ENCODE measurements at regions not wholly inside any gene's neighbourhood (a gene's known extent, or its start where the extent isn't known, plus 50 kb on each side); places are given as distances from the start of the nearest gene placed in this dataset.

DNA sequence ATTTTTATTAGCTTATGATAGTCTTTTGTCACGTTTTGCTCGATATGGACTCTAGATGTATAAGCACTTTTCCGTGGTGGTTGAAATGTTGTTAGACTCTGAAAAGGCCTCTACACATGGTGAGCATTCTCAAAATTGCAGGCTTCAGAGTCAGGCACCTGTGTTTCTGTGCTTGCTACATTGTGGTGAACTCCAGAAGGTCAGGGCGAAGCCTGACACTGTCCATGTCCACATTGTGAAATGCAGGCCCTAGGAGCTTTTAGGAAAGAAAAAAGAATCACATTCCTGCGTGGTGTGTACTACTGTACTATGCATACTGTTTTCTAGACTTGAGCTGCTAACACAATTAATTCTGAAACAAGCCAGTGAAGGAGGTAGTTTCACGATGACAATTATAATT is 86.3 kb downstream of the HS3ST1 start:
- DNase-seq: no peak

DNA sequence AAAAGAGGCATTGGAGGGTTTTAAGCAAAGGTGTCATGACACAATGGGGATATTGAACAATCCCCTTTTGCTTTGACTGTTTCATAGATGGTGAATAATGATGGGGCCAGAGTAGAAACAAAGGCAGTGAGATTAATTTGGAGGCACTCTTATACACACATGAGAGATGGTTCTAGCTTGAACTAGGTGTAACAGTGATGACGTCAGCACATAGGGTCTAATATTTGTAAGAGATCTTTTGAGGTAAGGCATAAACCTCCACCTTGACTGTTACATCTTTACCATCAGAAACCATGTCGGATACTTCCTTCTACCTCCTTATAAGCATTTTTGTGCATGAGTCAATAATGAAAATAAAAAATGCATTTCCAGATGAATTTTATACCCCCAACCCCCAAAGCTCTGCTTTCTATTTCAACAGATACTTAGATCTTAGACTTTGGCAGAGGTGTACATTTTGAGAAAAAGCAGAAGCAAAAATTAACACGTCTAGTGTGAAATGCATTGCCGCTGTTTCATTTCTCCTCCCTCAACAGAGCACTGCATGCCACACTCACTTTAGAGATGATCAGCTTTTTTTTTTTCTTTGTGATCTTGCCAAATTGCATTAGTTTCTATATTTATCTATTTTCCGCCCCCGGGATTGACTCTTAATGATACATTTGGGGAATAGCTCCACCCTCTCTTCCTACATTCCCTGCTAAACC is 87.2 kb downstream of the HS3ST1 start:
- peak; percentile 5 for DNase-seq

DNA sequence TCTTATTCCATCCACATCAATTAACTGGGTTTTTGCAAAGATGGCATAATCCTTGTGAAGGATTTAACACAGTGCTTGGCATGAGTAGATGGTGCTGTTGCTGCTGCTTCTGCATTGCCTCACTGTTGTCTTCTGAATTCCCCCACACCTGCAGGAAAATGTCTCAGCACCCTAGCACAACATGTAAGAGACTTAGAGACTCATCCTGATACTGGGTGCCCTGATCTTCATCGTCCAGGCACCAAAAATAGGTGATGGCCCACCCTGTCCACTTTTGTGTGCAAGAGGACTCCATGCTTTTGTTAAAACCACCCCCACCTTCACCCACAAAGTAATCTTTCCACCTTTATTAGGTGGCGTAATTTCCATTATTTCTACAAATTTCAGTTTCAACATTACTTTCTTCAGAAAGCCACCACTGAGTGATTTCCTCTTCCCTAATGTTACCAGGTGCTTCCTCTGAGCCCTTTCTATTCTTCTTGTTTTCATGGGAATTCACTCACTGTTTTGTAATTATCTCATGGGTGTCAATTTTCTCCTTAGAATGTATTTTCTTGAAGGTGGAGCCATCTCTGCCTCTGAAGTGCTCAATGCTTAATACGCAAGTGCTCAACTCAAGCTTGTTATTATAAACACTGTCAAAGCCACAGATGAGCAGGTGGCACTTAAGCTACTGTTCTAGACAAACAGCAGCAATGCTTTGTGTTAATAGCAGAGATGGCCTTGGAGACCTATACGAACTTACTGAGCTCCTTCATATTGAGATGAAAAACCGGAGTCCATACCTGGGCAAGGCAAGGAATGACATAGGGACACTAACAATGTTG is 89.5 kb downstream of the HS3ST1 start:
- DNase-seq: no peak

DNA sequence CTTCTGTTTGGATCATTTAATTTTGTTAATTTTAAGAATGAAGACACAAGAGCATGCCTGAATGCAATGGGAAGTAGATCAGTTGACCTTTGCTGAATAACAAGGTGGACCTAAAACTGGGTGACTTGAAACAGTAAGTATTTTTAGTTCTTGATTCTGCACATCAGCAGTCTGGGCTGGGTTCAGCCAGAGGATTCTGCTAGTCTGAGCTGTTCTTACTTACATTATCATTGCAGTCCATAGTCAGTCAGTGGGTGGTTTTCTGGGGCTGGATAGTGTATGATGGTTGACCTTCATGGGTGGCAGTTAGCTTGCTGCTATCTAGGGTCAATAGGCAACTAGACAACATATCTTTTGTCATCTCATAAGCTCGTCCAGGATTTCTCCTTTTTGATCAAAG is 91.4 kb downstream of the HS3ST1 start:
- DNase-seq: no peak

DNA sequence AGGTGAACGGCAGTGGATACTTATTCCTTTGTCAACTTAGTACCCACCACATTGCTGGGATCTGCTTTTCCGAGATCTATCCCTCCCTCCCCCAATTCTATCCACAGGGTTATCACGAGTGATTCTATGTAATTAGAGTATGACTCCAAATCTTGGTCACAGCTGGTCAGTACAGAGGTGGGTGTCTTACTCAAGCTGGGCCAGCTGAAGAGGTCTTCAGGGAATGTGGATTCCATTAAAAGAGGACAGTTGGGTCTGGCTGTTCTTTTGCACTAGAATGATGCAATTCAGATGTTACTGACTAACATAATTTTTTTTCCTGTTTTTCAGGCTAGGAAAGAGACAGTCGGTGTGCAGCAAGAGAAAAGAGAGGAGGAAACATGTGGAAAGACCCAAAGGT is 92.3 kb downstream of the HS3ST1 start:
- DNase-seq: no peak

DNA sequence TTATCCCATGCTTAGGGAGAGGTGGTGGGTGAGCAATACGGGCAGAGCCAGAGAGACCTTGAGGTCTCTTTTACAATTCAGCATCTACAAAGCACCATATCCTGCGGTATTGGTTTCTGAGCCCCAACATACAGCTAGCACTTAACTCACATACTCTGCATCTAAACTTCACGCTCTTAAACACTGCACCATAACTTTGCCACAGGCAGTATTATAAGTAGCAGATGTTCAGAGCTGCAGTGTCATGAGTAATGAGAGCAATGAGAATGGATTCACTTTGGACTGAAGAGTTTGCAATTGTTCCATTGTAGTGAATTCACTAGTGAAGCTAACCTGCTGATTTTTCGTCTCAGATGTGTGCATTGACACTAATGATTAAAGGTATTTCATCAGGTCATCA is 93.8 kb downstream of the HS3ST1 start:
- no peak for DNase-seq

DNA sequence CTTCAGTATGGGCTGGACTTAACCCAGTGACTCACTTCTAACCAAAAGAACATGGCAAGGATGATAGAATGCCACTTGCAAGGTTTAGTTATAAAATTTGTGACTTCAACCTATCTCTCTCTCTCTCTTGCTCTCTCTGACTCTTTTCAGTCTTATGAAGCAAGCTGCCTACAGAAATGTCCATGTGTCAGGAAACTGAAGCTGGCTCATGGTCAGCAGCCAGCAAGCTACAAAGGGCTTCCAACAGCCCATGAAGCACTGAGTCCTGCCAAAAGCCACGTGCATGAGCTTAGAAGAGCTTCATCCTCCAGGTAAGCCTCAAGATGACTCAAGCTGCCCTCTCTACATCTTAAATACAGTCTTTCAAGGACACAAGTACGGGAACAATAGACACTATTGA is 100.3 kb downstream of the HS3ST1 start:
- no peak for DNase-seq

DNA sequence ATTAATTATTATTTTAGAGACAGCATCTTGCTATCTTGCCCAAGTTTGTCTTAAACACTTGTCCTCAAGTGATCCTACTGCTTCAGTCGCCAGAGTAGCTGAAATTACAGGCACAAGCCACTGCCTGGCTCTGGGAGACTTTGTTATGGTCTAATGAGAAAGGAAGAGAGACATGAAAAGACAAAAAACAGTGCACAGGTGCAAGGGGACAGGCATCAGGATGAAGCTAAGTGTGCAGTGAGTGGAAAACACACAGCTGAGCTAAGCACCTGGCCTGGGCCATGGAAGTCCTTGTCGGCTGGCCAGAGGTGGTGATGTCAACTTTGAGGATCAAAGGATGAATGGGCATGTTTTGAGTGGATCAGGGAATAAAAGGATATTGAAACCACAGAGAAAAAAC is 102.7 kb downstream of the HS3ST1 start:
- DNase-seq: no peak

DNA sequence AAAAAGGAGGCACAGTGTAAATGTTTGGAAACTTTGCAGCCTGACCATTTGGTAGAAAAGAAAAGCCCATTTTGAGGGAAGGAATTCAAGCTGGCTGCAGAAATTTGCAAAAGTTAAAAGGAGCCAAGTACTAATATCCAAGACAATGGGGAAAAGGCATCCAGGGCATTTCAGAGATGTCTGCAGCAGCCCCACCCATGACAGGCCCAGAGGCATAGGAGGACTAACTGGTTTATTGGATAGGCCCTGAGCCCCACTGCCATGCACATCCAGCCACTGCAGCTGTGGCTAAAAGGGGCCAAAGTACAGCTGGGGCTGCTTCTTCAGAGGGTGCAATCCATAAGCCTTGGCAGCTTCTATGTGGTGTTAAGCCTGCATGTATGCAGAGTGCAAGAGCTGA is 104.9 kb downstream of the HS3ST1 start:
- no peak for DNase-seq

DNA sequence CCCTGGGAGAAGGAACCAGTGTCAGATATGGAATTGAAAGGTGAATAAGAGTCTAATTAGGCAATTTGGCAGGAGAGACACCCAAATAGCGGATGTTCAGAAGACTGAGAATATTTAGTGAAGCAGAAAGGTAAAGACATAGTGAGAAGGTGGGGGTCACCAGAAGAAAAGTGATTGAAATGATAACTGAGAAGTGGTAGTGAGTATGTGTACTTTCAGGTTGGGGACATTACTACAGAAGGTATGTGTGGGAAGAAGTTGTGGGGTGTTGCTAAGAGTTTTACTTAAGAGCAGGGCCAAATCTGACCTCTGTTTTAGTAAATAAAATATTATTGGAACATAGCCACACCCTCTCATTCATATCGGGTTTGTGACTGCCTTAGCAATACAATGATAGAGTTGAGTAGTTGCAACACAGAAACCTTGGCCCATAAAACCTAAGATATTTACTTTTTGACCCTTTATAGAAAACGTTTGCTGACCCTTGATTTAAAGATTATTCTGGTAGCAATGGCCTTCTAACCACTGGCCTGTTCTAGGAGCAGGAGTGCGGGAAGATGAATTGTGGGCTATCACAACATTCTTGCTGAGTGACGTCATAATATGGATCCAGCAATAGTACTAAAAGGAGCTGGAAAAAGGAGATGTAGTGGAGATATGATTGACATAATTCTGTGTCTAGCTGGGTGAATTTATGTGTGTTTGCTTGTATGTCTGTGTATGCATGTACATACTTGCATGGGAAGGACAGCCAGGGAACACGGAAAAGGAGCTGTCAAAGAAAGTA is 115.3 kb downstream of the HS3ST1 start:
- DNase-seq: no peak

DNA sequence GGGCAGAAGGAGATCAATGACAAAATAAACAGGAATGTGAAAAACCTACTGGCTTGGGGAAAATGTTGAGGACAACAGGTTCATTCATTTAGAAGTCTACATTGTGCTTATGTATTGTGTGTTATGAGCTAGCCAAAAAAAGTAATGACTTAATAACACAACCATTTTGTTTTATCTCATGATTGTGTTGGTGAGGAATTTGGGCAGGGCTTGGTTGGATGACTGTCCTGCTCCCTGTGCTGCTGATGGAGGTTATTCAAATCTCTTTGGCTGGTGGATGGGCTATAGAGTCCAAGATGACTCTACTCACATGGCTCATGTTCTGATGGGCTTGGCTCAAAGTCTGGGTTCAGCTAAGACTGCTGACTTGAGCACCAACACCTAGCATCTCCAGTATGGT is 116.3 kb downstream of the HS3ST1 start:
- no peak for DNase-seq

DNA sequence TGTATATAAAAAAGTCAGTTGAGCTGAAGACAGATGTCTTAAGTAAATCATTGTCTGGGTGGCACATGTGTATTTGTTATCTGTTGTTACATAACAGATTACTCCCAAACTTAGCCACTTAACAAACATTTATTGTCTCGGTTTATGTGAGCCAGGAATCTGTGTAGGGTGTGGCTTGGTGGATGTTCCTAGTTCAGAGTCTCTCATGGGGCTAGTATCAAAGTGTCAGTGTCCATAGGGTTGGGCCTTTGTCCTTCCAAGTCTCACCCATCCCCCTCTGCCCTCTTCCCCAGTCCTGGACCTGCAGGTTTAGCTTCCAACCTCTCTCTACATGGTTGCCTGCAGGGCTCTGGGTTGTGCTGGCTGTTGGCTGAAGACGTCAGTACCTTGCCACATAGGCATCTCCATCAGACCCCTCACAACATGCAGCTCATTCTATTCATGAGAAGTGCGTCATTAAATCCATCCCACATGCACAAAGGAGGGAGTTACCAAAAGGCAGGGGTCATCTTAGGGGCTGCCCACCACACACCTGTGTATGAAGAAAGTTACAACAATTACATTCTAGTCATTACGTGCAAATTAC is 127.5 kb downstream of the HS3ST1 start:
- DNase-seq: no peak

DNA sequence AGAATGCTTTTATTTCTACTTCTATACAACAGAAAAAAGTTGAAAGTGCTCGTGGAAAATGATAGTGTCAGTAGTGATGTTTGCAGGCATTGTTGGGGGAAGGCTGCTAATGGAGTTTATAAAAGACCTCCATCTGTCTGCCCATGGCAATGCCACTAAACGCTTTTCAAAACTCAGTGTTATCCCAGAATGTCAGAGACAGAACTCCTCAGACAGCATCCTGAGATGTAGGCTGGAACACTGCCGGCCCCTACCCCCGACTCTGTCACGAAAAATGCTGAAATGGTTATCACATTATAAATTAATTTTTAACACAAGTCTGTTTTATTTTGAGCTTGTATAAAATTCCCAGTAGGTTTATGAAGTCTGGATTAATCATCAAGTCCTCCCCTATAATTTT is 128.9 kb downstream of the HS3ST1 start:
- DNase-seq: no peak

DNA sequence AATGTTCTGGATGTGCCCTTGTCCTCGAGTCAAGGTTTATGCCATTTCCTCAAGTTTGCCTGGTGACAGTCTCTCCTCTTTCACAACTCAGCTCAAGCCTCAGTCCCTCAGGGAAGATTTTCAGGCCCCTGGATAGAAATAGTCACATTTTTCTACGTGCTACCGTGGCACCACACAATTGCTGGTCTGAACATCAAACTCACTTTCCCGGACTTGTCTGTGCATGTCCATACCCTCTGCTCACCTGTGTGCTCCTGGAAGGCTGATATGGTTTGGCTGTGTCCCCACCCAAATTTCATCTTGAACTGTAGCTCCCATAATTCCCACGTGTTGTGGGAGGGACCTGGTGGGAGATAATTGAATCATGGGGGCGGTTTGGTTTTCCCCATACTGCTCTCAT is 129.7 kb downstream of the HS3ST1 start:
- DNase-seq: no peak

DNA sequence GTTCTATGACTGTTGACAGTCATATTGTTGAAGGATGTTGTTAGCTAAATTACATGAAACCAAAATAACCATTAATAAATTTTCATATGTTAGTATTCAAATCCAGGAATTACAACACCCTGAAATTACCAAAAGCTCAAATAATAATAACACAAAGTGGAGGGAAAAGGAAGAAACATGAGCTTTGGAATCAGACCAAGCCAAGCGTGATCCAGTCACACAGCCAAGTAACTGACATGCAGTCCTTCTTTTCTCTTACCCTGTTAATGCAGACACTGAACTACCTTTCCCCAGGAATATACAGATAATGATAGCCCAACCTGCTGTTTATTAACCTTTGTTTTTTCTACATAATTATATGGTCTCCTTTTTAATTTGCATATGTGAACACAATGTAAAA is 130.2 kb downstream of the HS3ST1 start:
- no peak for DNase-seq

DNA sequence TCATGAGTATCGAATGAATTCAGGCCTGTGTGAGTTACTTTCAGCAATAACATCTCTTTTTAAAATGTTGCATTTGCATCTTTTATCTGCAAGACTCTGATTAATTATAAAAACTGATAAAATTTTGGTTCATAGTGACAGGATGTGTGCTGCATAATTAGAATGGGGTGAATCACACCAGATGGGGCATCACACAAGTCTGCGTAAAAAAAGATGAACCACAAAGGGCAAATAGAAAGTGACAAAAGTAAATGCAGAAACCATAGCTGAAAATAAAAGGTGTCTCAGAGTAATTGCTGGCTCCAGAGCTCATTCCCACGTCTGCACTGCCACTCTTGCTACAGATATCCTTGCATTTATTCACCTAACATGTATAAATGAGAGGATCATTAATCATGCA is 131.1 kb downstream of the HS3ST1 start:
- no peak for DNase-seq

DNA sequence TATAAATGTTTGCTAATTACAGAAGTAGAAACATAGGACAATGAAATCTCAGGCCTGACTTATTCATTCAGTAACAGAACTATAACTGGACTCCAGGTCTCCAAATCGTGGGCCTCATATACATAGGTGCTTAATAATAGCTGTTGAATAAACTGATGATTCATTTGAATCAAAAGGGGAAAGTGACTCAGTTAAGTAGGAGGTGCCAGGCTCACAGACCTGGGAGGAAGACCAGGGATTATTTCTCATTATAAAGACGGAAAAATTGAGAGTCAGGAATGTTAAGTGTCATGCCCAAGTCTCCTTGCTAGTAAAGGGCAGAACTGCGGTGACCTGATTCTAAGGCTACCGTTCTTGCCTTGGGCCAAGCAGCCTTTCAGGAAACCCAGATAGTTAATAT is 131.5 kb downstream of the HS3ST1 start:
- no peak for DNase-seq

DNA sequence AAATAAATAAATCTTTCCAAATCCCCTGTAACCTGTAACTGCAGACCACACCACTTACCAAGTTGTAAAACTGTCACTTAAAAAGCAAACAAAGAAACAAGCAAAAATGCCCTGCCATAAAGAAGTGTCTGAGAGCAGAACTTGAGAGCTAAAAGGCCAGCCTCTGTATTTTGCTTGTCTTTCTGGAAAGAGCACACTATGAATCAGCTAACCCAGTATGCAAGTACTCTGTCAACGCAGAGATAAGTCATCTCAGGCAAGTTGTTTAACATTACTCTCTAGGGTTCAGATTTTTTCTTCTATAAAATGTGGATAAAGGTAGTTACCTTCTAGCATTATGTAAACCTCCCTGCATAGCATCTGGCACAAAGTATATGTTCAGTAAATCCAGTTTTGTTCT is 134.8 kb downstream of the HS3ST1 start:
- DNase-seq: no peak

DNA sequence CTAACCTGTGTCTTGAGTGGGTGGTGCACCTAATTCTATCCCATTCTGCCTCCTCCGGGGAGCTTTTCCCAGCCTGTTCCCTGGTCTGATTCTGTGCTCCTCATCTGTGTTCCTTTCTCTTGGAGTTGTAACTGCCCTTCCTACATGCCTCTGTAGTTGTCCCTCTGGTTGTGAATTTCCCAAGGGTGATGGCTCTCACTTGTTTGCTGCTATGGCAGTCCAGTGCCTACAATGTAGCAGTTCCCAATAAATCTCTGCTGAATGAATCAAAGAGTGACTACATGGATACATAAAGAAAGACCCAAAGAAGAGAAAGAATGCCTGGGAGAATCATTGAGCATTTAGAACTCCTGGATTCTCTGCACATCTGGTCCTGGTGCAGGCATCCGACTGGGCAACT is 141.6 kb downstream of the HS3ST1 start:
- no peak for DNase-seq

DNA sequence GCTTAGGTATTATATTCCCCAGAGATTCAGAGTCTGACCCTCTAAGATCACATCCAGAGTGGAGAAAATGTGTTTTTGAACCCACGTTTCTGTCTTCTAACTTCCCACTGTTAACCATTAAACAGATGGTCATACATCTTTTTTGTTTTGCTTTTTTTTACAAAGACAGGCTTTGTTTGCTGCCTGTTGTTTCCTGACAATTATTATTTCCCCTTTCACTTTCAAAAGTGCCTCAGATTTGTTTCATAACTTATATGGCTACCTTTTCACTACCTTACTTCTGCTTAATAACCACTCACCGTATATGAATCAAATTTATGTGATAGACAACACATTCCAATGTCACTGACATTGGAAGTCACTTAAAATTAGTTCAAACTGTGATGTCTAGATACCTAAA is 142.2 kb downstream of the HS3ST1 start:
- DNase-seq: peak; percentile 2

DNA sequence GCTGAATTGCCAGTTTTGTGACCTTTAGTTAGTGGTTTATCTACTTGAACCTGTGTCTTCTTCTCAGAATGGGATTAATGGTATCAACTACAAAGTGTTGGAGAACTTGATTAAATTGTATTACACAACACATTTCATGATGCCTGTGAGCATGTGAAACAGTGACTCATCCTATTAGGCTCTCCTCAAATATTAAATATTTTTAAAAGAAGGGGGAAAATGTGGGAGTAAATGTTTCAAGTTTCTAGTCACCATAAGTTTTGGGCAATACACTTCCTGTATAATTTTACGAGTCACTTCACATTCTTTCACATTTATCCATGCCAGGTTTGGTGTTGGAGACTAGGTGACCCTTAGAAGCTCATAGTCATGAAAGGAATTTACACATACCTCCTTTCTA is 147.0 kb downstream of the HS3ST1 start:
- no peak for DNase-seq

DNA sequence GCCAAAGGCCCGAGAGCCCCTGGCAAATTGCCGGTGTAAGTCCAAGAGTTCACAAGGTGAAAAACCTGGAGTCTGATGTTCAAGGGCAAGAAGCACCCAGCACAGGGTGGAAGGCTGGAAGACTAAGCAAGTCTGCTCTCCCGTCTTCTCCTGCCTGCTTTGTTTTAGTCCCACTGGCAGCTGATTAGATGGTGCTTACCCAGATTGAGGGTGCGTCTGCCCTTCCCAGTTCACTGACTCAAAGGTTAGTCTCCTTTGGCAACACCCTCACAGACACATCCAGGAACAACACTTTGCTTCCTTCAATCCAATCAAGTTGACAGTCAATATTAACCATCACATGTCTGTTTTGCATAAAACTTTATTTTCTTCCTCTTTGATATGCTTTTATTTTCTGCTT is 157.4 kb downstream of the HS3ST1 start:
- DNase-seq: no peak

DNA sequence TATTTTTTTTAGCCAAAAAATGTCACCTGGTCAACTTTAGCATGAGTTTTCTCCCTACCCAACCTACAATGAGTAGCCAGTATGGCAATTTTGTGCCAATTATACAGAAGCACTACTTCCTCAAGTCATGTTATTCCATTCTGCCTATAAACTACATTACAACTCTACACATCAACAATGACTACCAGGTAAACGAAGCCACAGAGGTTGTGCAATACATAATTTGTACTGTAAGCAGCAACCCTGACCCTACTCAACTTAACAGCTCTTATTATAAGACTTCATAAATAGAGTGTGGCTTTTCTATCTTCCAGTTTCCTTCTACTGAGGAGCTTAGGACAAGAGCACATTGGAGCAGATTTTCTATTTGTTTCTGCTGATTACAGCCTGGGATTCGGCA is 160.5 kb downstream of the HS3ST1 start:
- no peak for DNase-seq

DNA sequence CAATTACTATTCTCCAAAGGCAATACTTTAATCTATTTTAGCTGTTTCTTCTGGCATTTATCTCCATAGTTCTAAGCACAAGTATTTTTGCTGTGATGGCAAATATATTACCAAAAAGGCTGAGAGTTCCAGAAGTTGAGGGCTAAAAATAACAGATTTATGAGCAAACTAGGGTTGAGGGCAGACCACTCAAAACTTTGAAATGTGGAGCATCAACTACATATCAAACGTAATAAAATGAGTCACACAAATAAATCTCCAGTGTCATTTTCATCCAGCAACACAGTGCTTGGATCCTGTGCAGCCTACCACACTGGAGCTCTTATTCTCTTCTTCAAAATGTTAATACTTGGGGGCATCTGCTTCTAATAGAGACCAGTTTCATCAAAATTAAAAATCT is 163.9 kb downstream of the HS3ST1 start:
- DNase-seq: no peak

Measured in MV-4-11 (cell line).